Neural progenitor cell (in vitro differentiated cells): ENCODE measurements at regions not wholly inside any gene's neighbourhood (a gene's known extent, or its start where the extent isn't known, plus 50 kb on each side); places are given as distances from the start of the nearest gene placed in this dataset.

Experiments used
- DNase-seq: peaks from one replicate; pipeline ENCODE4 v3.0.0-alpha.2; 2016; ENCODE audit warnings: low spot score
- H2AFZ ChIP-seq: fragments of 200-600 bp; sonication (generic); replicated peaks from 2 replicates; pipeline ENCODE4 v1.6.1; 2016; ENCODE audit warnings: antibody characterized with exemption
- H3F3A ChIP-seq: fragments of 200-600 bp; sonication (generic); 2 replicates; pipeline ENCODE4 v1.6.1; 2016; ENCODE audit warnings: antibody characterized with exemption, low read depth
- H3K27ac ChIP-seq: fragments of 200-600 bp; sonication (generic); 2 replicates; pipeline ENCODE4 v1.5.1; 2016; ENCODE audit warnings: mild to moderate bottlenecking
- H3K27me3 ChIP-seq: fragments of 200-600 bp; sonication (generic); 2 replicates; pipeline ENCODE4 v1.6.1; 2016; ENCODE audit warnings: mild to moderate bottlenecking, moderate library complexity
- H3K36me3 ChIP-seq: fragments of 200-600 bp; sonication (generic); 2 replicates; pipeline ENCODE4 v1.5.1; 2016
- H3K4me1 ChIP-seq: fragments of 200-600 bp; sonication (generic); 2 replicates; pipeline ENCODE4 v1.6.1; 2016; ENCODE audit warnings: mixed run types
- H3K4me2 ChIP-seq: fragments of 200-600 bp; sonication (generic); 2 replicates; pipeline ENCODE4 v1.6.1; 2016
- H3K4me3 ChIP-seq: fragments of 200-600 bp; sonication (generic); 2 replicates; pipeline ENCODE4 v1.5.1; 2016
- H3K79me2 ChIP-seq: fragments of 200-600 bp; sonication (generic); 2 replicates; pipeline ENCODE4 v1.6.1; 2016; ENCODE audit warnings: low read depth
- H3K9ac ChIP-seq: fragments of 200-600 bp; sonication (generic); 2 replicates; pipeline ENCODE4 v1.6.1; 2016
- H3K9me3 ChIP-seq: fragments of 200-600 bp; sonication (generic); 2 replicates; pipeline ENCODE4 v1.5.1; 2016; ENCODE audit warnings: low read depth
- H4K20me1 ChIP-seq: fragments of 200-600 bp; sonication (generic); 2 replicates; pipeline ENCODE4 v1.6.1; 2016; ENCODE audit warnings: low read depth
- H3K27ac Mint-ChIP-seq: 3 replicates; pipeline ENCODE4 v1.8.0; 2021; ENCODE audit warnings: mixed read lengths
- H3K27me3 Mint-ChIP-seq: 2 replicates; pipeline ENCODE4 v1.8.0; 2022; ENCODE audit warnings: low read depth, mild to moderate bottlenecking, inconsistent platforms, moderate library complexity, mixed read lengths; ENCODE audit not compliant: insufficient read depth
- H3K36me3 Mint-ChIP-seq: 3 replicates; pipeline ENCODE4 v1.8.0; 2021; ENCODE audit warnings: mixed read lengths
- H3K4me1 Mint-ChIP-seq: 3 replicates; pipeline ENCODE4 v1.8.0; 2021; ENCODE audit warnings: mixed read lengths
- H3K4me3 Mint-ChIP-seq: 3 replicates; pipeline ENCODE4 v1.8.0; 2021; ENCODE audit warnings: mild to moderate bottlenecking, moderate library complexity, mixed read lengths
- H3K9me3 Mint-ChIP-seq: 3 replicates; pipeline ENCODE4 v1.8.0; 2020; ENCODE audit warnings: mixed read lengths
- EZH2 ChIP-seq: fragments of 200-600 bp; sonication (generic); IDR thresholded peaks from 2 replicates; pipeline ENCODE4 v1.6.1; 2017; ENCODE audit warnings: antibody characterized with exemption, mild to moderate bottlenecking, moderate library complexity
- EZH2phosphoT487 ChIP-seq: fragments of 200-600 bp; sonication (generic); IDR thresholded peaks from 2 replicates; pipeline ENCODE4 v1.6.1; 2017; ENCODE audit warnings: antibody characterized with exemption
- TF ChIP-seq, protein P1 (sequence below): fragments of 200-600 bp; sonication (generic); IDR thresholded peaks from 2 replicates; pipeline ENCODE4 v1.5.1; 2017; ENCODE audit warnings: antibody characterized with exemption, mild to moderate bottlenecking

DNA sequence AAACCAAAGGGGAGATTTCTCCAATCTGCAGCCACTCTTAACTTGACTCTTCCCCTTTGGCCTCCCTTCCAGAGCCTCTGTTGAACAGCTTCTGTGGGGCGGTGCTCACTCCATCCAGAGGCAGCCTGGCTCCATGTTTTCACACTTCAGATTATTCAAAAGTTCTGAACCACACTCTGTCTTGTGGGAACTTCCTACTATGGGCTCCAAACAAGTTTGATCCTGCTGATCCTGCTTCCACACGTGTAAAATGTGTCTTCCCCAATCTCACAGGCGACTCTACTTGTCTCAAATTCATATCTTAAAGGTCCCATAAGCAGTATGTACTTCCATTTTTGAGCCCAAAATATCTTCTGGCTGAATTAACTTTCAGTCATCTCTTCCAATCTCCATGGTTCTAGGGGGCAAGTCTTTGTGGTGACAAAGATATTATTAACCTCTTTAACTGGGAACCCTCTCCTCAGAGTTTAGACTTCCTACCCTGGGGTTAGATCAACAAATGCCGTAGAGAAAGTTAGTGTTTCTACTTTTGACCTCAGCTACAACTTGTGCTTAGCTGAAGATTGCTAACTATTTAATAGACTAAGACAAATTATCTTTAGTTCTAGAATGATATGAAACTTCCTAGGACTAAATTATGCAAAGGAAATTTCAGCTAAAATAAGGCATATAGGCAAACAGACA is 176.3 kb upstream of the BCL6 start:
- Histone ChIP-seq H3K9ac (no peak overlapping the region), H3F3A (no peaks in the 10 kb centered on the region), H4K20me1 (no peaks in the 10 kb centered on the region), H3K4me3 (no peak overlapping the region), H3K27ac (no peak overlapping the region), H3K36me3 (peaks cover 6% of the 10 kb centered on the region), H3K4me1 (no peaks in the 10 kb centered on the region), H3K9me3 (no peaks in the 10 kb centered on the region), H3K79me2 (no peaks in the 10 kb centered on the region), H2AFZ (no peak overlapping the region), H3K27me3 (no peaks in the 10 kb centered on the region), H3K4me2 (no peak overlapping the region)
- Mint-ChIP-seq H3K27me3 (peaks cover under 1% of the 10 kb centered on the region), H3K4me3 (no peak overlapping the region), H3K4me1 (peaks cover 4% of the 10 kb centered on the region), H3K36me3 (no peaks in the 10 kb centered on the region), H3K9me3 (peaks cover 11% of the 10 kb centered on the region), H3K27ac (no peak overlapping the region)
- DNase-seq: no peak
- TF ChIP-seq EZH2: no peak
- TF ChIP-seq, protein P1, sequence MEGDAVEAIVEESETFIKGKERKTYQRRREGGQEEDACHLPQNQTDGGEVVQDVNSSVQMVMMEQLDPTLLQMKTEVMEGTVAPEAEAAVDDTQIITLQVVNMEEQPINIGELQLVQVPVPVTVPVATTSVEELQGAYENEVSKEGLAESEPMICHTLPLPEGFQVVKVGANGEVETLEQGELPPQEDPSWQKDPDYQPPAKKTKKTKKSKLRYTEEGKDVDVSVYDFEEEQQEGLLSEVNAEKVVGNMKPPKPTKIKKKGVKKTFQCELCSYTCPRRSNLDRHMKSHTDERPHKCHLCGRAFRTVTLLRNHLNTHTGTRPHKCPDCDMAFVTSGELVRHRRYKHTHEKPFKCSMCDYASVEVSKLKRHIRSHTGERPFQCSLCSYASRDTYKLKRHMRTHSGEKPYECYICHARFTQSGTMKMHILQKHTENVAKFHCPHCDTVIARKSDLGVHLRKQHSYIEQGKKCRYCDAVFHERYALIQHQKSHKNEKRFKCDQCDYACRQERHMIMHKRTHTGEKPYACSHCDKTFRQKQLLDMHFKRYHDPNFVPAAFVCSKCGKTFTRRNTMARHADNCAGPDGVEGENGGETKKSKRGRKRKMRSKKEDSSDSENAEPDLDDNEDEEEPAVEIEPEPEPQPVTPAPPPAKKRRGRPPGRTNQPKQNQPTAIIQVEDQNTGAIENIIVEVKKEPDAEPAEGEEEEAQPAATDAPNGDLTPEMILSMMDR: no peak
- TF ChIP-seq EZH2phosphoT487: no peak

DNA sequence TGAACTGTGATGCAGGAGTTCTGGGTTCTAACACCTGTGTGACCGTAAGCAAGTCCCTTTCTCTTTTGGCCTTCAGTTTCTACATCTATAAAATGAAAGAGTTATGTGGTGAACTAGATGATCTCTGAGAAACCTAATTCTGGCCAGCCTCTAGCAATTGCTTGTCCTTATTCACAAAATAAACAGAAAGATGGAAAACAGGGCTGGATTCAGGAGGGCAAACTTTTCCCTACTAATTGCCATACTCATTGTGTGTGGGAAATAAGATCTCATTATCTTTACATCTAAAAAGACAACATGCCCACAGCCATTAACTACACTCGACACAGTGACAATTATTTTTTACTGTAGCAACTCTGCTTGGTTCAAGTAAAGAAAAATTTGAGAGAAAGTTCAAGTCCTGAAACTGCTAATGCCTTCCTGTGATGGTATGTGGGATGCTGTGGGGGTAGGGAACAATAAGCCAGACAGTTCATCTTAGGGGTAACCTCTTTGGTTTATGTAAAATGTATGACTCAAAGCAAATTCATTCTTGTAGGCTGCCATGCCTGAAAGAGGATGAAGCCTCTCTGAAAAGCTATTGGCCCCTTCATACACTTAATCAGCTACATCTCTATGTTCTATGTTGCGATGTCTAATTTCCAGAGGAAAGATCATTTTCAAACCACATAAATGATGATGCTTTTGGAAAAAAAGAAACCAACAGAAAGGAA is 177.6 kb upstream of the BCL6 start:
- no peaks in the 10 kb centered on the region for H3K4me1 Mint-ChIP-seq
- no peak for DNase-seq
- H3F3A ChIP-seq: no peaks in the 10 kb centered on the region
- H4K20me1 ChIP-seq: no peaks in the 10 kb centered on the region
- H2AFZ ChIP-seq: no peak overlapping the region
- no peak overlapping the region for H3K27ac Mint-ChIP-seq
- TF ChIP-seq EZH2 (no peak), EZH2phosphoT487 (no peak)
- TF ChIP-seq, protein P1: no peak
- H3K4me1 ChIP-seq: no peaks in the 10 kb centered on the region
- H3K4me3 Mint-ChIP-seq: no peak overlapping the region
- H3K79me2 ChIP-seq: no peaks in the 10 kb centered on the region
- no peak overlapping the region for H3K9ac ChIP-seq
- H3K36me3 ChIP-seq: peaks cover 6% of the 10 kb centered on the region
- H3K9me3 Mint-ChIP-seq: peaks cover 11% of the 10 kb centered on the region
- H3K4me2 ChIP-seq: no peak overlapping the region
- H3K27me3 Mint-ChIP-seq: peaks cover 4% of the 10 kb centered on the region
- H3K27me3 ChIP-seq: no peaks in the 10 kb centered on the region
- H3K36me3 Mint-ChIP-seq: no peaks in the 10 kb centered on the region
- H3K27ac ChIP-seq: no peak overlapping the region
- H3K9me3 ChIP-seq: no peaks in the 10 kb centered on the region
- H3K4me3 ChIP-seq: no peak overlapping the region

DNA sequence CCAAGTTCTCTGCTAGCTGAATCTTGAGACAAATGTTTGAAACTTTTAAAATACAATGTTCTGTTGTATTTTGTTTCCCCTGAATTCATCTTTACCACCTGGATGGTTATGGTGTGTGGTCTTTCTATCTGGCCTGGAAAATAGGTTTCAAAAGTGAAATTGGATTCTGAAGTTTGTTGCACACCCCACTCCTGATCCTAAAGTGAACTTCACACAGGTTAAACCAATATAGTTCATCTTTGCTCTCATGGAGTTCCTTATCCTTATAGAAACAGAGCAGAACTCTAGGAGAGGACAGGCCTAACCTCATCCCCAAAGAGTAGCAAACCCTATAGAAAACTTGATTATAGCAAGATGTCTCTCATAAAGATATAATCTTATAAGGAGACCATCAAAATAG is 179.4 kb upstream of the BCL6 start:
- no peak for DNase-seq
- no peak overlapping the region for H3K4me3 Mint-ChIP-seq

More for the DNA sequence above, 179.4 kb upstream of the BCL6 start:
- no peaks in the 10 kb centered on the region for H3K79me2 ChIP-seq
- no peaks in the 10 kb centered on the region for H4K20me1 ChIP-seq
- H3K9me3 Mint-ChIP-seq: peaks cover 11% of the 10 kb centered on the region
- H3K4me2 ChIP-seq: no peak overlapping the region
- H3K9ac ChIP-seq: no peak overlapping the region
- no peaks in the 10 kb centered on the region for H3F3A ChIP-seq
- H2AFZ ChIP-seq: no peak overlapping the region
- H3K27me3 Mint-ChIP-seq: peaks cover 4% of the 10 kb centered on the region
- H3K9me3 ChIP-seq: no peaks in the 10 kb centered on the region
- H3K36me3 Mint-ChIP-seq: no peaks in the 10 kb centered on the region
- no peaks in the 10 kb centered on the region for H3K4me1 ChIP-seq
- no peaks in the 10 kb centered on the region for H3K27me3 ChIP-seq
- peaks cover 6% of the 10 kb centered on the region for H3K36me3 ChIP-seq
- H3K4me1 Mint-ChIP-seq: no peaks in the 10 kb centered on the region
- no peak overlapping the region for H3K27ac ChIP-seq
- no peak for TF ChIP-seq EZH2phosphoT487
- TF ChIP-seq, protein P1: no peak
- TF ChIP-seq EZH2: no peak
- no peak overlapping the region for H3K27ac Mint-ChIP-seq
- H3K4me3 ChIP-seq: no peak overlapping the region
